ENCODE measurements at regions not wholly inside any gene's neighbourhood (a gene's known extent, or its start where the extent isn't known, plus 50 kb on each side); places are given as distances from the start of the nearest gene placed in this dataset.

DNA sequence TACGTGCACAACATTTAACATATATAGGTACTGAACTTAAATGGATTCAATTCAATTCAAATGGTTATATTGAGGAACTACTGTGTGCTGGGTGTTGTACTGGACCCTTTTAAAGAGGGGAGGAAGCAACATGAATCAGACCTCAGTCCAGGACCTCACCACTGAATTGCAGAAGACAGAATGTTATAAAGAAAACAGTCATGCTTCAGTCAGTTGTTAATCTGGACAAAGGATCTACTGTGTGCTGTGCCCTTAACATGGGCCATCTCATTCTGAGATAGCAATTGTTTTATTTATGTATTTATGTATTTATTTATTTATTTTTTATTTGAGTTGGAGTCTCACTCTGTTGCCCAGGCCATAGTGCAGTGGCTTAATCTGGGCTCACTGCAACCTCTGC lies 240.1 kb downstream of the HAPSTR1 start:
- TF ChIP-seq, protein P1, sequence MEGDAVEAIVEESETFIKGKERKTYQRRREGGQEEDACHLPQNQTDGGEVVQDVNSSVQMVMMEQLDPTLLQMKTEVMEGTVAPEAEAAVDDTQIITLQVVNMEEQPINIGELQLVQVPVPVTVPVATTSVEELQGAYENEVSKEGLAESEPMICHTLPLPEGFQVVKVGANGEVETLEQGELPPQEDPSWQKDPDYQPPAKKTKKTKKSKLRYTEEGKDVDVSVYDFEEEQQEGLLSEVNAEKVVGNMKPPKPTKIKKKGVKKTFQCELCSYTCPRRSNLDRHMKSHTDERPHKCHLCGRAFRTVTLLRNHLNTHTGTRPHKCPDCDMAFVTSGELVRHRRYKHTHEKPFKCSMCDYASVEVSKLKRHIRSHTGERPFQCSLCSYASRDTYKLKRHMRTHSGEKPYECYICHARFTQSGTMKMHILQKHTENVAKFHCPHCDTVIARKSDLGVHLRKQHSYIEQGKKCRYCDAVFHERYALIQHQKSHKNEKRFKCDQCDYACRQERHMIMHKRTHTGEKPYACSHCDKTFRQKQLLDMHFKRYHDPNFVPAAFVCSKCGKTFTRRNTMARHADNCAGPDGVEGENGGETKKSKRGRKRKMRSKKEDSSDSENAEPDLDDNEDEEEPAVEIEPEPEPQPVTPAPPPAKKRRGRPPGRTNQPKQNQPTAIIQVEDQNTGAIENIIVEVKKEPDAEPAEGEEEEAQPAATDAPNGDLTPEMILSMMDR (IDR thresholded peaks at IDR 0.05) = no peak
- no peak for TF ChIP-seq POLR2A (IDR thresholded peaks at IDR 0.05)
